ENCODE measurements at regions not wholly inside any gene's neighbourhood (a gene's known extent, or its start where the extent isn't known, plus 50 kb on each side); places are given as distances from the start of the nearest gene placed in this dataset.

GRCh38 chr15:23897531-23897930 lies 210.4 kb upstream of the NDN start:
- Mint-ChIP-seq H3K36me3 (ENCODE audit: low read depth) (peaks cover 1% of the 10 kb centered on the region), H3K4me3 (no peak overlapping the region), H3K4me1 (ENCODE audit: low read depth) (no peaks in the 10 kb centered on the region), H3K27me3 (ENCODE audit: insufficient read depth) (no peaks in the 10 kb centered on the region), H3K27ac (no peak overlapping the region), H3K9me3 (peaks cover 29% of the 10 kb centered on the region)
- intact Hi-C loops (cut with micrococcal nuclease) = no loop called here
- no peak for DNase-seq (ENCODE audit: low spot score)

GRCh38 chr15:23910030-23910429 lies 222.9 kb upstream of the NDN start:
- H3K4me1 Mint-ChIP-seq (ENCODE audit: low read depth) = no peaks in the 10 kb centered on the region
- intact Hi-C loops (cut with micrococcal nuclease) = no loop called here
- no peak overlapping the region for H3K27ac Mint-ChIP-seq
- DNase-seq (ENCODE audit: low spot score) = no peak
- no peaks in the 10 kb centered on the region for H3K27me3 Mint-ChIP-seq (ENCODE audit: insufficient read depth)
- no peak overlapping the region for H3K4me3 Mint-ChIP-seq
- no peaks in the 10 kb centered on the region for H3K36me3 Mint-ChIP-seq (ENCODE audit: low read depth)
- peaks cover 22% of the 10 kb centered on the region for H3K9me3 Mint-ChIP-seq

- Mint-ChIP-seq H3K4me1 (ENCODE audit: low read depth) (no peaks in the 10 kb centered on the region), H3K36me3 (ENCODE audit: low read depth) (no peaks in the 10 kb centered on the region), H3K27me3 (ENCODE audit: insufficient read depth) (no peaks in the 10 kb centered on the region), H3K27ac (no peak overlapping the region), H3K9me3 (peaks cover 25% of the 10 kb centered on the region), H3K4me3 (no peak overlapping the region)
- no peak for DNase-seq (ENCODE audit: low spot score)
- intact Hi-C loops (cut with micrococcal nuclease) = no loop called here
Measured at GRCh38 chr15:23912191-23912590, 225.1 kb upstream of the NDN start.

- no peaks in the 10 kb centered on the region for H3K27me3 Mint-ChIP-seq (ENCODE audit: insufficient read depth)
- H3K27ac Mint-ChIP-seq = no peak overlapping the region
- no peak overlapping the region for H3K4me3 Mint-ChIP-seq
- H3K36me3 Mint-ChIP-seq (ENCODE audit: low read depth) = no peaks in the 10 kb centered on the region
- H3K9me3 Mint-ChIP-seq = peaks cover 18% of the 10 kb centered on the region
- no peaks in the 10 kb centered on the region for H3K4me1 Mint-ChIP-seq (ENCODE audit: low read depth)
- DNase-seq (ENCODE audit: low spot score) = no peak
- intact Hi-C loops (cut with micrococcal nuclease) = no loop called here
Measured at GRCh38 chr15:23913081-23913480, 226.0 kb upstream of the NDN start.

- H3K4me3 Mint-ChIP-seq = no peak overlapping the region
- H3K9me3 Mint-ChIP-seq = peaks cover 13% of the 10 kb centered on the region
- H3K4me1 Mint-ChIP-seq (ENCODE audit: low read depth) = no peaks in the 10 kb centered on the region
- H3K27ac Mint-ChIP-seq = no peak overlapping the region
- intact Hi-C loops (cut with micrococcal nuclease) = no loop called here
- DNase-seq (ENCODE audit: low spot score) = no peak
- H3K36me3 Mint-ChIP-seq (ENCODE audit: low read depth) = no peaks in the 10 kb centered on the region
- no peaks in the 10 kb centered on the region for H3K27me3 Mint-ChIP-seq (ENCODE audit: insufficient read depth)
Measured at GRCh38 chr15:23913635-23914034, 226.5 kb upstream of the NDN start.

- Mint-ChIP-seq H3K9me3 (peaks cover 7% of the 10 kb centered on the region), H3K4me1 (ENCODE audit: low read depth) (no peaks in the 10 kb centered on the region), H3K36me3 (ENCODE audit: low read depth) (no peaks in the 10 kb centered on the region), H3K4me3 (no peak overlapping the region), H3K27me3 (ENCODE audit: insufficient read depth) (no peaks in the 10 kb centered on the region), H3K27ac (no peak overlapping the region)
- intact Hi-C loops (cut with micrococcal nuclease) = no loop called here
- DNase-seq (ENCODE audit: low spot score) = no peak
Measured at GRCh38 chr15:23924686-23925085, 237.6 kb upstream of the NDN start.

- no peak overlapping the region for H3K4me3 Mint-ChIP-seq
- no peak overlapping the region for H3K27ac Mint-ChIP-seq
- H3K4me1 Mint-ChIP-seq (ENCODE audit: low read depth) = no peaks in the 10 kb centered on the region
- H3K27me3 Mint-ChIP-seq (ENCODE audit: insufficient read depth) = no peaks in the 10 kb centered on the region
- H3K36me3 Mint-ChIP-seq (ENCODE audit: low read depth) = no peaks in the 10 kb centered on the region
- H3K9me3 Mint-ChIP-seq = peaks cover 46% of the 10 kb centered on the region
- no peak for DNase-seq (ENCODE audit: low spot score)
- intact Hi-C loops (cut with micrococcal nuclease) = no loop called here
Measured at GRCh38 chr15:23954931-23955330, 267.8 kb upstream of the NDN start.

- Mint-ChIP-seq H3K4me1 (ENCODE audit: low read depth) (no peaks in the 10 kb centered on the region), H3K36me3 (ENCODE audit: low read depth) (no peaks in the 10 kb centered on the region), H3K4me3 (no peak overlapping the region), H3K27me3 (ENCODE audit: insufficient read depth) (no peaks in the 10 kb centered on the region), H3K27ac (no peak overlapping the region), H3K9me3 (peaks cover 30% of the 10 kb centered on the region)
- intact Hi-C loops (cut with micrococcal nuclease) = no loop called here
- no peak for DNase-seq (ENCODE audit: low spot score)
Measured at GRCh38 chr15:23983500-23984259, 296.6 kb upstream of the NDN start.

GRCh38 chr15:23994273-23994672 lies 307.2 kb upstream of the NDN start:
- intact Hi-C loops (cut with micrococcal nuclease) = no loop called here
- H3K27me3 Mint-ChIP-seq (ENCODE audit: insufficient read depth) = no peaks in the 10 kb centered on the region

GRCh38 chr15:23998056-23998455 lies 311.0 kb upstream of the NDN start:
- no peaks in the 10 kb centered on the region for H3K27me3 Mint-ChIP-seq (ENCODE audit: insufficient read depth)

More at GRCh38 chr15:23994273-23994672, 307.2 kb upstream of the NDN start:
- Mint-ChIP-seq H3K9me3 (peaks cover 50% of the 10 kb centered on the region), H3K4me1 (ENCODE audit: low read depth) (no peaks in the 10 kb centered on the region), H3K4me3 (no peak overlapping the region), H3K36me3 (ENCODE audit: low read depth) (no peaks in the 10 kb centered on the region), H3K27ac (no peak overlapping the region)
- no peak for DNase-seq (ENCODE audit: low spot score)

GRCh38 chr15:24008476-24008875 lies 321.4 kb upstream of the NDN start:
- Mint-ChIP-seq H3K27me3 (ENCODE audit: insufficient read depth) (no peaks in the 10 kb centered on the region), H3K27ac (no peak overlapping the region), H3K36me3 (ENCODE audit: low read depth) (no peaks in the 10 kb centered on the region), H3K9me3 (peaks cover 27% of the 10 kb centered on the region), H3K4me3 (no peak overlapping the region), H3K4me1 (ENCODE audit: low read depth) (no peaks in the 10 kb centered on the region)
- intact Hi-C loops (cut with micrococcal nuclease) = no loop called here
- no peak for DNase-seq (ENCODE audit: low spot score)

More at GRCh38 chr15:23998056-23998455, 311.0 kb upstream of the NDN start:
- no peak for DNase-seq (ENCODE audit: low spot score)
- H3K9me3 Mint-ChIP-seq = peaks cover 47% of the 10 kb centered on the region
- intact Hi-C loops (cut with micrococcal nuclease) = no loop called here
- H3K36me3 Mint-ChIP-seq (ENCODE audit: low read depth) = no peaks in the 10 kb centered on the region
- H3K4me1 Mint-ChIP-seq (ENCODE audit: low read depth) = no peaks in the 10 kb centered on the region
- no peak overlapping the region for H3K27ac Mint-ChIP-seq
- no peak overlapping the region for H3K4me3 Mint-ChIP-seq

GRCh38 chr15:24017470-24017869 lies 330.4 kb upstream of the NDN start:
- intact Hi-C loops (cut with micrococcal nuclease) = no loop called here
- Mint-ChIP-seq H3K9me3 (peaks cover 27% of the 10 kb centered on the region), H3K36me3 (ENCODE audit: low read depth) (no peaks in the 10 kb centered on the region)

GRCh38 chr15:24039683-24040082 lies 352.6 kb upstream of the NDN start:
- Mint-ChIP-seq H3K36me3 (ENCODE audit: low read depth) (no peaks in the 10 kb centered on the region), H3K9me3 (peaks cover 69% of the 10 kb centered on the region), H3K4me3 (no peak overlapping the region), H3K4me1 (ENCODE audit: low read depth) (no peaks in the 10 kb centered on the region), H3K27ac (no peak overlapping the region), H3K27me3 (ENCODE audit: insufficient read depth) (no peaks in the 10 kb centered on the region)
- intact Hi-C loops (cut with micrococcal nuclease) = no loop called here
- DNase-seq (ENCODE audit: low spot score) = no peak

More at GRCh38 chr15:24017470-24017869, 330.4 kb upstream of the NDN start:
- H3K4me3 Mint-ChIP-seq = no peak overlapping the region
- DNase-seq (ENCODE audit: low spot score) = no peak
- H3K4me1 Mint-ChIP-seq (ENCODE audit: low read depth) = no peaks in the 10 kb centered on the region
- H3K27me3 Mint-ChIP-seq (ENCODE audit: insufficient read depth) = no peaks in the 10 kb centered on the region
- no peak overlapping the region for H3K27ac Mint-ChIP-seq
